GM18907 (cell line): ENCODE measurements at regions not wholly inside any gene's neighbourhood (a gene's known extent, or its start where the extent isn't known, plus 50 kb on each side); places are given as distances from the start of the nearest gene placed in this dataset.
A peak's percentile ranks its signal among the peaks of the same experiment; 100 is the strongest.
"Not testable (repeated sequence)": the region's sequence is repeated elsewhere in the genome, so short reads cannot be mapped to it uniquely, and the experiment has no call there.

Experiments used
- ATAC-seq: cut with Tn5 transposase; IDR thresholded peaks from one replicate; pipeline ENCODE4 v1.9.1; 2021; ENCODE audit warnings: mild to moderate bottlenecking, moderate library complexity; ENCODE audit not compliant: unreplicated experiment

DNA sequence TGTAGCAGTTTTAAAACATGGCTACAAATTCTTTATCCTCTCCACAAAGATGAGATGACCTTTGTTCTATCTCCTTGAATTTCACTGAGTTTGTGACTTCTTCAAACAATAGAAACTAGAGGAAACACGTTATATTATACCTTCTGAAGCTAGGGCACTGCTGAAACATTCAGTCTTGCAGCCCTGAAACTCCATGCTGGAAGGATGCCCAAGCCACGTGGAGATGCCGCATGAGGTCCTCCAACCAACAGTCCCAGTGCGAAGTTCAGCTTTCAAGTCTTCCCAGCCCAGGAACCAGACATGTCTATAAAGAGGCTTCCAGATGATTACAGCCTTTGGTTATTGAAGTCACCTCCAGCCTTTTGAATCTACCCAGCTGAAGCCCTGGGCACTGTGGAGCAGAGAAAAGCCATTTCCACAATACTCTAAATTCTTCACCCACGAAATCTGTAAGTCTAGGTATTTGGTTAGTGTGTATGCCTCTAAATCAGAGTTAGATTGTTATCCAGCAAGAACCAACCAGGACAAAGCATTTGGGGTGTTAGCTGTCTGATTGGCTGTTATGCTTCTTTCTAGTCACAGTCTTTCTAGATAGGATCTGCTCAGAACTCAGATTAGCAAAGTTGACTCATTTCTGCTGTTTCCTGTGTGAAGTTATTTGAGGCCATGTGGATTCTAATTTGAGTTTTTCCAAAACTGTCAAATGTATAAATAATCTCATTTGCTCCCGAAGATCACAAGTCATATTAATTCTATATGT is 186.5 kb upstream of the TMEM72 start:
- ATAC-seq, result no peak

GRCh38 chr10:44725404-44725803 is 185.7 kb upstream of the TMEM72 start:
- peak; percentile 90 for ATAC-seq

GRCh38 chr10:44731283-44731682 is 179.9 kb upstream of the TMEM72 start:
- ATAC-seq, result no peak

DNA sequence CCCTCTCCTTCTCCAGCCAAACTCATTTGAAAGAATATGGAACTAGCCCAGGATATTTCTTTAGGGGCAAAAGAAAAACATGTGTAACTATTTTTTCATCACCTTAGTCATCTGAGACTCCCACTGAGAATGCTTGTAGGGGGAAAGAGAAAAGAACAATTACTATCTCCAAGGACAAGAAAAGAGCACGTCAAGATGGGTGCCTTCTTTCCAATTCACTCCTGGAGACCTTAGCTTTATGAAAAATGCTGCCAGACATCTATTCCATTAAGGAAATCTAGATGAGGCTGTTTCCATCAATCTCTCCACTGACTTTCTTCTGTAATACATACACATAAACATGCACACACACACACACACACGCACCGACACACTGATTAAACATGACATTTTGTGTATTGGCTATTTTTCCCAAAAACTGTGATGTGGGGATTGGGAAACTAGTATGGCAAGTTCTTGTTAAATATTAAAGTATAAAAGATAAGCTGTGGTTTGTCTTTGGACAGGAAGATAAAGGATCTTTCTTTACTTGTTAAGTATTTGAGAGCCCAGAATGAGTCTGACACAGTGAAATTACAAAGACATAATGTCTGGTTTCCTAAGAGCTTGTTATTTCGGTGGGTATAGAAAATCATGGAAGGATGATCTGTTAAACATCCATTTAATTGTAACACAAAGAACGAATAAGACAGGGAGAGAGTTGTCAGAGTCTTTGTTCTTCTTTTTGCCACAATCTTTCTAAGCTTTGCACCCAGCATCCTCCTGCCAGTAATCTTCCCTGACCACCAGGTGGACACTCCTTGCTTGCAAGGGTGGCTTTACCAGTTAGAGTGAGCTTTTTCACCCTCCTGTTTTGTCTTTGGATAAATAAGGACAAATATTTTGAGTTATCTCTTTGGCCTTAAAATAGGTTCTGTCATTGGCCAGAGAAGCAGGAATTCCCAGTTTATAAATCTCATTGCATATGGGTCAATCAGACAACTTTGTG is 177.3 kb upstream of the TMEM72 start:
- no peak for ATAC-seq

DNA sequence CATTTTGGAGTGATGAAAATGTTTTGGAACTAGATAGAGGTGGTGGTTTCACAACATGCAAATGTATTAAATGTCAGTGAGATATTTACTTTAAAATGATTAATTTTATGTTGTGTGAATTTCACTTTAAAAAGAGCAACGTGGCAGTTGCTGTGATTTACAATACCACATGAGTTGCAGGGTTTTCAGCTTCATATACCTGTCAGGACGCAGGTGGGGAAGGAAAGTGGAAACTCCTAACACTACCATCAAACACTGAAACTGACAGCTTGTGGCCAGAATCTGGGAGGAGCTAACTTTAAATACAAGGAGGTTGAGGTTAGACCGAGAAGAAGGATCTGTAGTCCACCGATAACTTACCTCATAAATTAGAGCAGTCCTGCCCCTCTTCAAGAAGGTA is 168.9 kb upstream of the TMEM72 start:
- ATAC-seq, result no peak

DNA sequence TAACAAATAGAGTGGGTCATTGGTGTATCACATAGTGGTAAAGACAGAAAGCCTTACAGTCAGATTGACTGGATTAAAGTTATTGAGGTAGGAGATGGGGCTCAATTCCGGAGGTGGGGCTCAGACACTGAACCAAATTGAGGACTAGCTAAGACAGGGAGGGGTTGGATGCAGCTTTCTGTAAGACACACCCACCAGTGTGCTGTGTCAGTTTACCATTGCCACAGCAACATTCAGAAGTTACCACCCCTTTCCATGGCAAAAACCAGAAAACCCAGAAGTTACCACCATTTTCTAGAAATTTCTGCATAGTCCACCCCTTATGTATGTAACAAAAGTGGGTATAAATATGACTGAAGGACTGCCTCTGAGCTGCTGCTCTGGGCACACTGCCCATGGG is 167.6 kb upstream of the TMEM72 start:
- ATAC-seq, result no peak

DNA sequence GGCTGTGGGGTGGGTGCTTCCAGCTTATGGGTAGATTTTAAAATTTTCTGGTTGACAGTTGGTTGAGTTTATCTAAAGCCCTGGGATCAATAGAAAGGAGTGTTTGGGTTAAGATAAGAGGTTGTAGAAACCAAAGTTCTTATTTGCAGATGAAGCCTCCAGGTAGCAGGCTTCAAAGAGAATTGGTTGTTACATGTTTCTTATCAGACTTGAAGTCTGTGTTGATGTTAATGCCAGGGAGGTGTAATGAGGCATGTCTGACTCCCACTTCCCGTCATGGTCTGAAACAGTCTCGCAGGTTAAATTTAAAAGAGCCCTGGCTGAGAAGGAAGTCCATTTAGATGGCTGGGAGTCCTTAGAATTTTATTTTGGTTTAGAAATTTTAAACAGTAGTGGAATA is 165.2 kb upstream of the TMEM72 start:
- ATAC-seq, result no peak

DNA sequence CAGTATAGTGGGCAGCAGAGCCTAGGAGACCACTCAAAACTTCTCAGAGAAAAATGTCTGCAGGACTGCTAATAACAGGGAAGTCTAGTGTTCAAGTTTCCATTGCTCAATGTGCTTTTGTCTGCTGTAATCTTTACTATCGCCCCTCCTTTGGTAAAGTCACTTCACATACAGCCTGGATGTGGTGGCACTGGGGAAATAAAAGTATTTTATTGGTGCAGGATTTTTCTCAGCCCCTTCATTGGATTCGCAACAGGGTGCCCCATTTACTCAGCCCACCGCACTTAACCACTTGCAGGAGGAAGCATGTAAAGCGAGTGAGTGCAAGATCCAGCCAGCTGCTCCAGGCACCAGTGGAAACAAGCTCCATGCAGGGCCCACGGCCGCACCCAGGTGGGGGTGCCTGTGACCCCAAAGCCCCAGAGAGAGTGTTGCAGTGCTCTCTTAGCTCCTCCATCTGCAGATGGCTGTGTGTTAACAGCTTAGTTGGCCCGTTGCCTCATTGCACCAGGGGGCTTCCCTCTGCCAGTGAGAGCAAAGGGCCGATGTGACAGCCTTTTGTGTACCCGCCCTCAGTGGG is 163.5 kb upstream of the TMEM72 start:
- ATAC-seq, result no peak

DNA sequence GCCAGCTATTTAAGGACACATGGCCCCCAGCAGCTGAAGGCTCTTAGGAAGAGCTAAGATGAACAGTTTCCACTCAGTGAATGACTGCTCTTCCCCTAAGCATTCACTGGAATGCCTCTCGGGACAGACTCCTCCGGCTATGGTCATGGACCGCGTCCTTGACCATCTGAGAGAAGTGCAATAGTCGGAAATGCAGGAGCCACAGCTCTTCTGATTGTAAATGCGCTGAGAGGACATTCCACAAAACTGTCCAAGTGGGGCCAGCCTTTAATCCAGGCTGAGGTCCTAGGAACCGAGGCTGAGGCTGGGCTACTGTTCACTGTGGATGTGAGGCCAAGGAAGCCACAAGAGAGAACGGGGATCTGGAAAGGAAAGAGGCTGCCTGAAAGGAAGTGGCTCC is 162.0 kb upstream of the TMEM72 start:
- no peak for ATAC-seq

DNA sequence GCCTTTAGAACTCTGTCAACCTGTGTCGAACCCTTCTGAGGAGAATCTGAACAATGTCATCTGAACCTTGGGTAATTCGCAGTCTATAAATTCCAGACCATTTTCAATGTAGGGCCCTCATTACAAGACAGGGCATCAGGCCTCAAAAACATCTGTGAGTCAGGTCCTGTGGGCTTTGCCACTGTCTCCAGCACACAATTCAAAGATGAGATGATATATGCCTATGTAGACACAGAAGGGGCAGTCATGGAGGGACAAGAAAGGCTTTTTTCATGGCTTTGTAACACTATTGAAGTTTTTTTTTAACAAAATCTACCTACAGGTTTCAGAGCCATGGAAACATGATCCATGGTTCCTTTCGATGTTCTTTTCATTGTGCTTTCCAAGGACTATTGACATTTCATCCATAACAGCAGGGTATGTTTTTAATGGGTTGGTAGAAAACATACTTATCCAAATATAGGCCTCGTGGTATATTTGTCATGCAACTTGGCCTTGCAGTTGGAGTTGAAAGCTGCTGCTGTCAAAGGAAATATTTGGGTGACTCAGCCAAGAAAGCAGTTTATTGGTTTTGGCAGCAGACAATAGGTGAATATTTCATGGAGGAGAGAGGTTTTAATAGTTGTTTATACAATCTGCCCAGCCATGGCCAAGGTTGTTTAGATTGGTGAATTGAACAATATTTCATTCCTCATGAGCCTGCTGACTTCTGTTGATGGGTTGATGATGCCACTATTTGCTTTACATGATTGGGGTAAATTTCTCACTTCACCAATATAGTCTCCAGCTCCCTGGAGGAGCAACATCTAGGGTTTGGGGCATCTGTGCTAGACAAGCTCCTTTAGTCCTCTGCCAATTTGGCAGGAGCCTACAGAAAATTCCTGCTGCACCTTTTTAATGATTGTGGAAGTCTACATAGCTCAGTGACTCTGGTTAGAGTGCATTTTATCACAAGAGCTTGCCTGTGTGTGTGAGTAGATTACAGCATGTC is 158.4 kb upstream of the TMEM72 start:
- ATAC-seq, result no peak

DNA sequence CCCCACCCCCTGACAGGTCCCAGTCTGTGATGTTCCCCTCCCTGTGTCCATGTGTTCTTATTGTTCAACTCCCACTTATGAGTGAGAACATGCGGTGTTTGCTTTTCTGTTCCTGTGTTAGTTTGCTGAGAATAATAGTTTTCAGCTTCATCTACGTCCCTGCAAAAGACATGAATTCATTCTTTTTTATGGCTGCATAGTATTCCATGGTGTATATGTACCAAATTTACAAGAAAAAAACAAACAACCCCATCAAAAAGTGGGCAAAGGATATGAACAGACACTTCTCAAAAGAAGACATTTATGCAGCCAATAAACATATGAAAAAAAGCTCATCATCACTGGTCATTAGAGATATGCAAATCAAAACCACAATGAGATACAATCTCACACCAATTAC is 156.8 kb upstream of the TMEM72 start:
- not testable (repeated sequence) for ATAC-seq

- ATAC-seq, result no peak
Measured at GRCh38 chr10:44755481-44755880, 155.7 kb upstream of the TMEM72 start.

- no peak for ATAC-seq
Measured at GRCh38 chr10:44756216-44756615, 154.9 kb upstream of the TMEM72 start.

GRCh38 chr10:44757551-44758205 is 153.5 kb upstream of the TMEM72 start:
- ATAC-seq, result no peak

GRCh38 chr10:44759122-44759521 is 152.0 kb upstream of the TMEM72 start:
- no peak for ATAC-seq

GRCh38 chr10:44760513-44760912 is 150.6 kb upstream of the TMEM72 start:
- ATAC-seq, result no peak

DNA sequence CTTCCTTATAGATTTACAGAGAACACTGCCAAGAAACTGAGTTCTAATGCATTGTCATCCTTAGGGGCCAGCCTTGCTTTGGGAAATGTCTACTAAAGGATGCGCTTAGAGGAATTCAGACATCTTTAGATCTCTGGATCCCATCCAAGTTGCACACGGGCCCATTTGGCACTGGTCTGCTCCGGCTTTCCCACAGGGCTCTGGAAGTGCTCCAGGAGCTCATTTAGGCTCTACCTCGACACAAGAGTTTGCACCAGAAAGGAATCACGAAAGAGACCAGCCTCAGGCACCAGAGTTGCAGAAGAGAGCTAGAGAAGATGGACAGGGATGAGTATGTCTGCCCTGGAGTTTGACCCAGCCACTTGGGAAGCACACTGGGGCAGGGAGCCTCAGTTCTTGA is 150.1 kb upstream of the TMEM72 start:
- ATAC-seq, result no peak

DNA sequence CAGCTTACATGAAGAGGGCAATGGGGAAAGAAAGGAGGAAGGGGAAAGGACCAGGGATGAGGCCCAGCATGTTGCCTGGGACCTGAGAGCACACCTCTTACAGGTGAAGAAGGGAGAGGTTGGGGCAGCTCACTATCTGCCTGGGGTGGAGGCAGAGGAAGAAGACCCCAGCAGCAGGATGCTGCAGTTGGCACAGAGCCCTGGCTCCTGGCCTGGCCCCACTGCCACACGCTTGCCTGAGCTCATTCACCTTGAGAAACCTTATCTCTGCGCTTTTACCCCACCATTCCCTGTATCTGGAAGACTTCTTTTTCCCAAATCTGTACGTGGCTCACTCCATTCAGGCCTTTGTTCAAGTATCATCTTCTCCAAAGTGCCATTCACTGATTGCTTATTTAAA is 147.8 kb upstream of the TMEM72 start:
- no peak for ATAC-seq

DNA sequence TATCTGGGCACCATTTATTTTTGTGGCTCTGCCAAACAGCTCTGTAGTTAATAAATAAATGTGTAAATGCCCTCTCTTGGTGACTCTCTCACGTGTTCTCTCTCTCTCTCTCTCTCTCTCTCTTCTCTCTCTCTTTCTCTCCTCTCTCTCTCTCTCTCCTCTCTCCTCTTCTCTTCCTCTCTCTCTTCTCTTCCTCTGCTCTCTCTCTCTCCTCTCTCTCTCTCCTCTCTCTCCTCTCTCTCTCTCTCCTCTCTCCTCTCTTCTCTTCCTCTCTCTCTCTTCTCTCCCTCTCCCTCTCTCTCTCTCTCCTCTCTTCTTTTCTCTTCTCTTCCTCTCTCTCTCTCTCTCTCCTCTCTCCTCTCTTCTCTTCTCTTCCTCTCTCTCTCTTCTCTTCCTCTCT is 145.8 kb upstream of the TMEM72 start:
- ATAC-seq, result no peak

GRCh38 chr10:44766631-44767030 is 144.5 kb upstream of the TMEM72 start:
- ATAC-seq, result no peak
